GM23338 (cell line): ENCODE measurements at regions not wholly inside any gene's neighbourhood (a gene's known extent, or its start where the extent isn't known, plus 50 kb on each side); places are given as distances from the start of the nearest gene placed in this dataset.

Source experiments
- CREB1 ChIP-seq: fragments of 250-450 bp; sonication (Bioruptor Pico); IDR thresholded peaks from 2 replicates; pipeline ENCODE4 v1.5.0; 2020; ENCODE audit warnings: low read depth, mild to moderate bottlenecking, moderate library complexity
- CTCF ChIP-seq, 2 experiments: fragments of 200-600 bp in 1 of 2; sonication (generic) in 1 of 2; conservative IDR thresholded peaks; 2 replicates each; pipeline versions ENCODE4 v1.5.1 to v1.6.1; 2016 to 2017; ENCODE audit warnings: antibody characterized with exemption in 2 of 2, low read depth in 2 of 2, mild to moderate bottlenecking in 2 of 2, moderate library complexity in 1 of 2
- ETS1 ChIP-seq: IDR thresholded peaks from 2 replicates; pipeline ENCODE4 v1.6.1; 2016; ENCODE audit warnings: antibody characterized with exemption
- EZH2 ChIP-seq: fragments of 200-600 bp; sonication (generic); IDR thresholded peaks from one replicate; pipeline ENCODE4 v1.8.0; 2017; ENCODE audit warnings: antibody characterized with exemption, mild to moderate bottlenecking, low read depth; ENCODE audit not compliant: unreplicated experiment
- EZH2phosphoT487 ChIP-seq: fragments of 200-600 bp; sonication (generic); IDR thresholded peaks from one replicate; pipeline ENCODE4 v1.8.1; 2018; ENCODE audit warnings: antibody characterized with exemption; ENCODE audit not compliant: unreplicated experiment
- NANOG ChIP-seq: IDR thresholded peaks from 2 replicates; pipeline ENCODE4 v1.6.1; 2016; ENCODE audit warnings: antibody characterized with exemption, borderline replicate concordance
- POLR2AphosphoS5 ChIP-seq: IDR thresholded peaks from 2 replicates; pipeline ENCODE4 v1.6.1; 2016; ENCODE audit warnings: antibody characterized with exemption, low read depth
- REST ChIP-seq: IDR thresholded peaks from one replicate; pipeline ENCODE4 v1.6.1; 2018; ENCODE audit warnings: antibody characterized with exemption; ENCODE audit not compliant: unreplicated experiment
- STAT1 ChIP-seq: IDR thresholded peaks from one replicate; pipeline ENCODE4 v1.6.1; 2016; ENCODE audit warnings: antibody characterized with exemption; ENCODE audit not compliant: unreplicated experiment
- ZNF114 ChIP-seq: fragments of 250-450 bp; sonication (Bioruptor Pico); IDR thresholded peaks from 2 replicates; pipeline ENCODE4 v1.5.0; 2020; ENCODE audit warnings: mild to moderate bottlenecking, moderate library complexity
- ZNF331 ChIP-seq: fragments of 250-450 bp; sonication (Bioruptor Pico); IDR thresholded peaks from 2 replicates; pipeline ENCODE4 v1.5.0; 2020; ENCODE audit warnings: low read depth, mild to moderate bottlenecking, moderate library complexity

- TF ChIP-seq EZH2 (no peak), REST (no peak), CTCF (conservative IDR thresholded peaks at IDR 0.05; ENCODE audit: low read depth in 2 of 2) (no peak), POLR2AphosphoS5 (no peak), EZH2phosphoT487 (no peak), CREB1 (CRISPR knock-in tag) (no peak), STAT1 (no peak), NANOG (no peak), ZNF114 (no peak), ETS1 (no peak), ZNF331 (CRISPR knock-in tag) (no peak)
Measured at GRCh38 chr4:167475951-167476350, 241.7 kb upstream of the SPOCK3 start.
